H1 (cell line): ENCODE measurements at regions not wholly inside any gene's neighbourhood (a gene's known extent, or its start where the extent isn't known, plus 50 kb on each side); places are given as distances from the start of the nearest gene placed in this dataset.

ENCODE experiments used
- CTCF ChIA-PET: fragments of 300-600 bp; sonication (Branson Sonifier 250); formaldehyde crosslinking; loops from one replicate; lab custom pipeline; 2021; ENCODE audit not compliant: partially characterized antibody; lab: Charles Lee
- POLR2A ChIA-PET: fragments of 300-600 bp; sonication (Branson Sonifier 250); formaldehyde crosslinking; loops from one replicate; lab custom pipeline; 2021; ENCODE audit warnings: inconsistent platforms; ENCODE audit not compliant: partially characterized antibody; lab: Charles Lee
- DNase-seq, 2 experiments: peaks; one replicate each; pipeline versions ENCODE4 v3.0.0 to v3.0.0-alpha.2; 2010 to 2022; ENCODE audit warnings: low spot score in 2 of 2, low read depth in 1 of 2, mixed read lengths in 1 of 2
- FAIRE-seq: peaks from 2 replicates; lab custom pipeline; 2011; peaks lifted over from hg19 to GRCh38; lab: Jason Lieb, UNC
- H2AFZ ChIP-seq: 2 replicates; pipeline ENCODE4 v1.8.1; 2012; ENCODE audit warnings: low read length, inconsistent platforms
- H2AK5ac ChIP-seq: 2 replicates; pipeline ENCODE4 v1.6.1; 2013; ENCODE audit warnings: low read depth, low read length
- H2BK120ac ChIP-seq: replicated peaks from 2 replicates; pipeline ENCODE3; 2013; ENCODE audit warnings: low read depth, low read length, inconsistent platforms
- H2BK12ac ChIP-seq: 2 replicates; pipeline ENCODE4 v1.6.1; 2013; ENCODE audit warnings: low read depth, low read length
- H2BK15ac ChIP-seq: 2 replicates; pipeline ENCODE4 v1.6.1; 2013; ENCODE audit warnings: low read length
- H2BK20ac ChIP-seq: 2 replicates; pipeline ENCODE4 v1.6.1; 2013; ENCODE audit warnings: low read length
- H2BK5ac ChIP-seq: 2 replicates; pipeline ENCODE4 v1.6.1; 2013; ENCODE audit warnings: low read depth, low read length
- H3K14ac ChIP-seq: 2 replicates; pipeline ENCODE4 v1.6.1; 2013; ENCODE audit warnings: inconsistent platforms; ENCODE audit not compliant: insufficient read length
- H3K18ac ChIP-seq: 2 replicates; pipeline ENCODE4 v1.6.1; 2013; ENCODE audit warnings: low read length; ENCODE audit errors: extremely low read depth
- H3K23ac ChIP-seq: 2 replicates; pipeline ENCODE4 v1.6.1; 2013; ENCODE audit warnings: inconsistent platforms; ENCODE audit not compliant: insufficient read length
- H3K23me2 ChIP-seq: 2 replicates; pipeline ENCODE4 v1.6.1; 2013; ENCODE audit warnings: low read depth, low read length
- H3K27ac ChIP-seq: 2 replicates; pipeline ENCODE4 v1.6.1; 2011; ENCODE audit warnings: low read depth, low read length, inconsistent platforms
- H3K27me3 ChIP-seq, 4 experiments: replicated peaks in 1 of 4; 1 replicate in 1 of 4; 2 replicates in 3 of 4; pipeline versions ENCODE4 v1.6.1 to v1.8.1; 2011 to 2013; ENCODE audit warnings: low read length in 3 of 4, mild to moderate bottlenecking in 3 of 4, inconsistent platforms in 2 of 4, mixed read lengths in 2 of 4, moderate library complexity in 1 of 4; ENCODE audit not compliant: control insufficient read depth in 3 of 4, insufficient read depth in 3 of 4; ENCODE audit errors: extremely low read depth in 1 of 4
- H3K36me3 ChIP-seq, 4 experiments: 2 replicates each; pipeline versions ENCODE4 v1.6.1 to v1.8.1; 2011 to 2013; ENCODE audit warnings: mild to moderate bottlenecking in 4 of 4, low read length in 3 of 4, moderate library complexity in 2 of 4, control low read depth in 1 of 4, inconsistent platforms in 1 of 4; ENCODE audit not compliant: insufficient read depth in 4 of 4, control insufficient read depth in 2 of 4
- H3K4ac ChIP-seq: replicated peaks from 2 replicates; pipeline ENCODE3; 2013; ENCODE audit warnings: low read length, low read depth, mixed read lengths, inconsistent platforms; ENCODE audit not compliant: insufficient read length
- H3K4me1 ChIP-seq, 4 experiments: replicated peaks in 1 of 4; 1 replicate in 1 of 4; 2 replicates in 3 of 4; pipeline versions ENCODE4 v1.6.1 to v1.8.1; 2011 to 2013; ENCODE audit warnings: low read length in 3 of 4, inconsistent platforms in 2 of 4, mixed read lengths in 1 of 4; ENCODE audit not compliant: insufficient read depth in 4 of 4, control insufficient read depth in 3 of 4
- H3K4me2 ChIP-seq, 2 experiments: 2 replicates each; pipeline versions ENCODE4 v1.6.1 to v1.8.1; 2011 to 2013; ENCODE audit warnings: low read depth in 2 of 2, low read length in 2 of 2, control low read depth in 1 of 2, inconsistent platforms in 1 of 2, mild to moderate bottlenecking in 1 of 2; ENCODE audit not compliant: insufficient read depth in 1 of 2
- H3K4me3 ChIP-seq, 4 experiments: fragments of 200-600, 300-600 bp in 1 of 4; sonication (generic), shearing (Covaris generic), sonication (Bioruptor Twin) in 1 of 4; 2 replicates each; pipeline versions ENCODE4 v1.5.1 to v1.8.1; 2011 to 2016; ENCODE audit warnings: low read length in 4 of 4, low read depth in 3 of 4, control low read depth in 2 of 4, inconsistent platforms in 2 of 4, mild to moderate bottlenecking in 2 of 4, mixed read lengths in 1 of 4, moderate library complexity in 1 of 4; ENCODE audit not compliant: insufficient read depth in 2 of 4; ENCODE audit errors: extremely low read depth in 1 of 4
- H3K56ac ChIP-seq: replicated peaks from 2 replicates; pipeline ENCODE3; 2013; ENCODE audit warnings: low read depth, mild to moderate bottlenecking, mixed read lengths, low read length, inconsistent platforms; ENCODE audit not compliant: insufficient read length
- H3K79me1 ChIP-seq: 2 replicates; pipeline ENCODE4 v1.6.1; 2013; ENCODE audit warnings: low read depth, low read length, control low read depth
- H3K79me2 ChIP-seq, 2 experiments: 2 replicates each; pipeline versions ENCODE4 v1.6.1 to v1.8.1; 2012 to 2013; ENCODE audit warnings: low read length in 2 of 2, mild to moderate bottlenecking in 2 of 2, inconsistent platforms in 1 of 2; ENCODE audit not compliant: insufficient read depth in 2 of 2, control insufficient read depth in 1 of 2
- H3K9ac ChIP-seq, 4 experiments: replicated peaks in 1 of 4; 1 replicate in 1 of 4; 2 replicates in 3 of 4; pipeline versions ENCODE4 v1.6.1 to v1.8.1; 2011 to 2013; ENCODE audit warnings: low read depth in 3 of 4, low read length in 3 of 4, control low read depth in 2 of 4, mild to moderate bottlenecking in 2 of 4, moderate library complexity in 2 of 4, inconsistent platforms in 1 of 4; ENCODE audit errors: extremely low read depth in 1 of 4
- H3K9me3 ChIP-seq, 2 experiments: 2 replicates each; pipeline versions ENCODE4 v1.6.1 to v1.8.1; 2012 to 2013; ENCODE audit warnings: mild to moderate bottlenecking in 2 of 2, moderate library complexity in 2 of 2, control low read depth in 1 of 2, inconsistent platforms in 1 of 2, low read depth in 1 of 2, low read length in 1 of 2, mixed read lengths in 1 of 2; ENCODE audit not compliant: insufficient read depth in 2 of 2
- H4K20me1 ChIP-seq, 2 experiments: replicated peaks in 1 of 2; 2 replicates each; pipeline versions ENCODE3 to v1.8.1; 2011 to 2013; ENCODE audit warnings: inconsistent platforms in 2 of 2, low read length in 2 of 2, mild to moderate bottlenecking in 1 of 2; ENCODE audit not compliant: insufficient read depth in 2 of 2, control insufficient read depth in 1 of 2
- H4K5ac ChIP-seq: 2 replicates; pipeline ENCODE4 v1.6.1; 2013; ENCODE audit warnings: low read length, low read depth, mixed read lengths, inconsistent platforms; ENCODE audit not compliant: insufficient read length
- H4K8ac ChIP-seq: 2 replicates; pipeline ENCODE4 v1.8.0; 2013; ENCODE audit warnings: mild to moderate bottlenecking, moderate library complexity, low read length, inconsistent platforms; ENCODE audit not compliant: insufficient read depth; ENCODE audit errors: extremely low read depth
- H4K91ac ChIP-seq: replicated peaks from 2 replicates; pipeline ENCODE3; 2013; ENCODE audit warnings: low read length, mixed read lengths, inconsistent platforms; ENCODE audit not compliant: insufficient read length
- RNF2 ChIP-seq: fragments of 200-900, 300-1000 bp; sonication (generic); IDR thresholded peaks from 2 replicates; pipeline ENCODE4 v1.7.1; 2016; ENCODE audit warnings: borderline replicate concordance, low read depth, mild to moderate bottlenecking, antibody characterized with exemption, low read length; ENCODE audit not compliant: poor library complexity, severe bottlenecking; ENCODE audit errors: missing control alignments

DNA sequence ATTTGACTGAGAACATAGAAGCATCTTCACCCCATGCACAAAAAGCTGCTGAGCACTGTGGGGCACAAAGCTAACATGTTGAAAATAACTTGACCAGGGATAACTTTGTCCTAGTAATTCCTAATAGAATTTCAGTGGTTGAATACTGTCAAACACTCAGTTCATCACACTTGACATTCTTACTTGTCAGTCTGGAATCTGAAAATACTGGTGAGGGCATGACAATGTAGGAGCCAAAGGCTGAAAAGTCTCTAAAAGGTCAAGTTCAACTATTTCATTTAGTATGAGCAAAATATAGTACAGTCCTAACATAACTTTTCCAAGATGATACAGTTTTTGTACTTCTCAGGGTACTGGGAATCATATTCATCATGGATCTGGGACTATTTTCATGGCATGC is 504.4 kb upstream of the LMO3 start:
- DNase-seq, result no peak
- no peak overlapping the region for H2BK5ac ChIP-seq
- H2BK15ac ChIP-seq, result no peak overlapping the region
- no peaks in the 10 kb centered on the region for H3K36me3 ChIP-seq
- H3K23ac ChIP-seq, result no peak overlapping the region
- H3K14ac ChIP-seq, result no peak overlapping the region
- no peak for TF ChIP-seq RNF2
- H3K9me3 ChIP-seq, result no peaks in the 10 kb centered on the region
- no peak overlapping the region for H4K5ac ChIP-seq
- no peak overlapping the region for H2AK5ac ChIP-seq
- POLR2A ChIA-PET, result no interaction called here
- FAIRE-seq, result no peak
- H3K18ac ChIP-seq, result no peak overlapping the region
- no peak overlapping the region for H3K9ac ChIP-seq
- no peak overlapping the region for H2BK120ac ChIP-seq
- H2BK12ac ChIP-seq, result no peak overlapping the region
- no peak overlapping the region for H3K27ac ChIP-seq
- H3K4me3 ChIP-seq, result no peak overlapping the region
- H2BK20ac ChIP-seq, result no peak overlapping the region
- CTCF ChIA-PET, result no interaction called here
- no peaks in the 10 kb centered on the region for H3K79me2 ChIP-seq
- H4K8ac ChIP-seq, result no peak overlapping the region
- H3K27me3 ChIP-seq, result peaks cover 0 to 1% (median 0%) of the 10 kb centered on the region in 4 experiments; a peak in 1 of 7 replicates
- H4K20me1 ChIP-seq, result no peaks in the 10 kb centered on the region
- H3K56ac ChIP-seq, result no peak overlapping the region
- H3K4me2 ChIP-seq, result no peak overlapping the region
- no peak overlapping the region for H2AFZ ChIP-seq
- H3K79me1 ChIP-seq, result no peaks in the 10 kb centered on the region
- no peaks in the 10 kb centered on the region; the same call in 1 of the 2 replicates for H3K23me2 ChIP-seq
- no peak overlapping the region for H4K91ac ChIP-seq
- no peak overlapping the region for H3K4ac ChIP-seq
- H3K4me1 ChIP-seq, result no peaks in the 10 kb centered on the region
